MCF 10A (cell line): ENCODE measurements at regions not wholly inside any gene's neighbourhood (a gene's known extent, or its start where the extent isn't known, plus 50 kb on each side); places are given as distances from the start of the nearest gene placed in this dataset.
A peak's percentile ranks its signal among the peaks of the same experiment; 100 is the strongest.

Source experiments
- BruUV-seq: library from RNA; stranded (reverse); fragments of 400-500 nt; replicated peaks from 2 replicates; lab custom pipeline; 2021; lab: Mats Ljungman, UMichigan
- CTCF ChIA-PET: fragments of 300-600 bp; sonication (Branson Sonifier 250); formaldehyde crosslinking; extraction: SDS; loops from one replicate; lab custom pipeline; 2021; ENCODE audit warnings: antibody characterized with exemption, inconsistent platforms; lab: Yijun Ruan, JAX
- POLR2A ChIA-PET: fragments of 300-600, 350-650 bp; sonication (Branson Sonifier 250); formaldehyde crosslinking; extraction: SDS; loops from one replicate; lab custom pipeline; 2020; ENCODE audit warnings: antibody characterized with exemption, inconsistent platforms; lab: Yijun Ruan, JAX
- DNase-seq: peaks from one replicate; pipeline ENCODE4 v3.0.0-alpha.2; 2018; ENCODE audit not compliant: unreplicated experiment
- H3K27ac Mint-ChIP-seq: one replicate; pipeline ENCODE4 v1.8.0; 2022; ENCODE audit warnings: mild to moderate bottlenecking, low read depth, mixed read lengths; ENCODE audit not compliant: unreplicated experiment
- H3K27me3 Mint-ChIP-seq: one replicate; pipeline ENCODE4 v1.8.0; 2022; ENCODE audit warnings: mixed read lengths; ENCODE audit not compliant: insufficient read depth, unreplicated experiment
- H3K36me3 Mint-ChIP-seq: one replicate; pipeline ENCODE4 v1.8.0; 2022; ENCODE audit warnings: mild to moderate bottlenecking, moderate library complexity, mixed read lengths; ENCODE audit not compliant: insufficient read depth, unreplicated experiment
- H3K4me1 Mint-ChIP-seq: one replicate; pipeline ENCODE4 v1.8.0; 2022; ENCODE audit warnings: mixed read lengths; ENCODE audit not compliant: insufficient read depth, unreplicated experiment
- H3K4me3 Mint-ChIP-seq: one replicate; pipeline ENCODE4 v1.8.0; 2022; ENCODE audit warnings: mild to moderate bottlenecking, moderate library complexity, mixed read lengths; ENCODE audit not compliant: unreplicated experiment
- H3K9me3 Mint-ChIP-seq: one replicate; pipeline ENCODE4 v1.8.0; 2022; ENCODE audit warnings: mixed read lengths; ENCODE audit not compliant: unreplicated experiment
- CTCF ChIP-seq: fragments of 200-600 bp; IDR thresholded peaks from one replicate; pipeline ENCODE4 v1.8.0; 2022; ENCODE audit warnings: antibody characterized with exemption, mild to moderate bottlenecking; ENCODE audit not compliant: unreplicated experiment
- intact Hi-C: fragments of 100-400 bp; cut with micrococcal nuclease; formaldehyde crosslinking; loops from 2 replicates; pipeline ENCODE4 v1.14.1; 2022

GRCh38 chr4:45640281-45640680 lies 483.6 kb downstream of the GABRG1 start:
- Mint-ChIP-seq H3K27ac (no peak overlapping the region), H3K36me3 (no peaks in the 10 kb centered on the region), H3K27me3 (no peaks in the 10 kb centered on the region), H3K4me1 (no peaks in the 10 kb centered on the region), H3K4me3 (no peak overlapping the region), H3K9me3 (no peaks in the 10 kb centered on the region)
- ChIA-PET POLR2A (interaction anchor here (0.7 kb wide), 1 partner anchor 275 kb away, joined by 4 read pairs; no protein-coding TSS in a partner anchor), CTCF (no interaction called here)
- intact Hi-C loops = no loop called here
- no peak for TF ChIP-seq CTCF
- DNase-seq = no peak
- no TSS peak for BruUV-seq

GRCh38 chr4:45638641-45639040 lies 485.2 kb downstream of the GABRG1 start:
- Mint-ChIP-seq H3K9me3 (no peaks in the 10 kb centered on the region), H3K27ac (no peak overlapping the region), H3K36me3 (peaks cover 6% of the 10 kb centered on the region), H3K27me3 (no peaks in the 10 kb centered on the region), H3K4me3 (no peak overlapping the region), H3K4me1 (no peaks in the 10 kb centered on the region)
- ChIA-PET POLR2A (no interaction called here), CTCF (interaction anchor here (1.2 kb wide), 1 partner anchor 9 kb away, joined by 3 read pairs; no protein-coding TSS in a partner anchor)
- no peak for TF ChIP-seq CTCF
- intact Hi-C loops = no loop called here
- no TSS peak for BruUV-seq
- no peak for DNase-seq

GRCh38 chr4:45636175-45636574 lies 487.7 kb downstream of the GABRG1 start:
- no peak for DNase-seq
- no peak overlapping the region for H3K4me3 Mint-ChIP-seq
- intact Hi-C loops = no loop called here
- H3K4me1 Mint-ChIP-seq = no peaks in the 10 kb centered on the region
- H3K27ac Mint-ChIP-seq = no peak overlapping the region
- CTCF ChIA-PET = no interaction called here
- no peak for TF ChIP-seq CTCF
- no peaks in the 10 kb centered on the region for H3K27me3 Mint-ChIP-seq
- POLR2A ChIA-PET = no interaction called here
- H3K36me3 Mint-ChIP-seq = peaks cover 6% of the 10 kb centered on the region
- H3K9me3 Mint-ChIP-seq = no peaks in the 10 kb centered on the region
- no TSS peak for BruUV-seq

GRCh38 chr4:45629717-45630116 lies 494.1 kb downstream of the GABRG1 start:
- no peaks in the 10 kb centered on the region for H3K9me3 Mint-ChIP-seq
- no peak overlapping the region for H3K27ac Mint-ChIP-seq
- no peak for TF ChIP-seq CTCF
- intact Hi-C loops = no loop called here
- peaks cover 5% of the 10 kb centered on the region for H3K36me3 Mint-ChIP-seq
- no peak overlapping the region for H3K4me3 Mint-ChIP-seq
- peak; percentile 11 for DNase-seq
- BruUV-seq = no TSS peak
- CTCF ChIA-PET = interaction anchor here (1.0 to 1.2 kb wide), 2 partner anchors 8 to 62 kb away, joined by 3 read pairs; no protein-coding TSS in a partner anchor
- H3K27me3 Mint-ChIP-seq = no peaks in the 10 kb centered on the region
- POLR2A ChIA-PET = no interaction called here
- H3K4me1 Mint-ChIP-seq = no peaks in the 10 kb centered on the region
